KMS-11 (cell line): ENCODE measurements at regions not wholly inside any gene's neighbourhood (a gene's known extent, or its start where the extent isn't known, plus 50 kb on each side); places are given as distances from the start of the nearest gene placed in this dataset.
"Not testable (repeated sequence)": the region's sequence is repeated elsewhere in the genome, so short reads cannot be mapped to it uniquely, and the experiment has no call there.

Experiments used
- H2AFZ ChIP-seq: fragments of 200-600 bp; sonication (generic); 2 replicates; pipeline ENCODE4 v1.6.1; 2016; ENCODE audit warnings: antibody characterized with exemption, mixed run types, low read depth
- H3K27ac ChIP-seq: fragments of 200-600 bp; sonication (generic); 2 replicates; pipeline ENCODE4 v1.6.1; 2016; ENCODE audit warnings: mild to moderate bottlenecking, mixed run types
- H3K27me3 ChIP-seq: fragments of 200-600 bp; sonication (generic); 2 replicates; pipeline ENCODE4 v1.6.1; 2017; ENCODE audit warnings: mild to moderate bottlenecking, low read depth, mixed run types, moderate library complexity; ENCODE audit not compliant: insufficient read depth
- H3K36me3 ChIP-seq: fragments of 200-600 bp; sonication (generic); 2 replicates; pipeline ENCODE4 v1.6.1; 2017; ENCODE audit warnings: mild to moderate bottlenecking, mixed run types; ENCODE audit not compliant: insufficient read depth
- H3K4me1 ChIP-seq: fragments of 200-600 bp; sonication (generic); 2 replicates; pipeline ENCODE4 v1.6.1; 2016; ENCODE audit warnings: mild to moderate bottlenecking, low read depth, mixed run types; ENCODE audit not compliant: poor library complexity, severe bottlenecking
- H3K4me2 ChIP-seq: fragments of 200-600 bp; sonication (generic); 2 replicates; pipeline ENCODE4 v1.7.0; 2016; ENCODE audit warnings: mild to moderate bottlenecking, mixed run types
- H3K4me3 ChIP-seq: fragments of 200-600 bp; sonication (generic); IDR thresholded peaks from 2 replicates; pipeline ENCODE4 v1.6.1; 2017; ENCODE audit warnings: low read depth, low read length, mixed read lengths; ENCODE audit not compliant: insufficient read depth
- H3K79me2 ChIP-seq: fragments of 200-600 bp; sonication (generic); 2 replicates; pipeline ENCODE4 v1.6.1; 2016; ENCODE audit warnings: low read depth, mixed run types; ENCODE audit not compliant: insufficient read depth
- H3K9ac ChIP-seq: fragments of 200-600 bp; sonication (generic); 2 replicates; pipeline ENCODE4 v1.6.1; 2016; ENCODE audit warnings: mild to moderate bottlenecking, mixed run types
- H4K20me1 ChIP-seq: fragments of 200-600 bp; sonication (generic); 2 replicates; pipeline ENCODE4 v1.6.1; 2016; ENCODE audit warnings: mild to moderate bottlenecking, mixed run types; ENCODE audit not compliant: insufficient read depth
- TF ChIP-seq, protein P1 (sequence below): fragments of 200-600 bp; sonication (generic); conservative IDR thresholded peaks from 2 replicates; pipeline ENCODE4 v1.6.1; 2017; ENCODE audit warnings: low read depth, mild to moderate bottlenecking, antibody characterized with exemption, low read length, moderate library complexity, mixed read lengths

- no peaks in the 10 kb centered on the region for H3K36me3 ChIP-seq
Observed at GRCh38 chr16:60137891-60138290, 1403.8 kb upstream of the GOT2 start.

DNA sequence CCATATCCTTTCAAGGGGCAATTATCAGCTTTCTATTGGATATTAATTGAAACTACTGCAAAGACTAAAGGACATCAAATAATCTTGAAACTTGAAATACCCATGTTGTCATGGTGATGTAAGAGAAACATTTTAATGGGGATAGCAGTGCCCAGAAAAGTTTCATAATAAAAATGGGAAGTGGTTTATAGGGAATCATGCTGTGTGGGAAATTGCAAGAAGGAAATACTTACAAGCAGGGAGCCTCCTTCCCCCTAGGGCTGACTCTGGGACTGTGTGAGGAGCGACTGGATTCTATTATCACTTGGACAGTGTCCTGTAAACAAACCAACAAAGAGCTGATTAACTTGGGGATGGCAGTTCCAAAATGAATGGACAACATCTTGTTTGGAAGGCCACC is 1393.1 kb upstream of the GOT2 start:
- H4K20me1 ChIP-seq: no peaks in the 10 kb centered on the region
- H3K4me2 ChIP-seq: no peak overlapping the region
- no peak overlapping the region for H3K27ac ChIP-seq
- no peak overlapping the region for H3K9ac ChIP-seq
- no peaks in the 10 kb centered on the region for H3K79me2 ChIP-seq
- H2AFZ ChIP-seq: no peak overlapping the region
- H3K4me3 ChIP-seq: no peak overlapping the region
- TF ChIP-seq, protein P1, sequence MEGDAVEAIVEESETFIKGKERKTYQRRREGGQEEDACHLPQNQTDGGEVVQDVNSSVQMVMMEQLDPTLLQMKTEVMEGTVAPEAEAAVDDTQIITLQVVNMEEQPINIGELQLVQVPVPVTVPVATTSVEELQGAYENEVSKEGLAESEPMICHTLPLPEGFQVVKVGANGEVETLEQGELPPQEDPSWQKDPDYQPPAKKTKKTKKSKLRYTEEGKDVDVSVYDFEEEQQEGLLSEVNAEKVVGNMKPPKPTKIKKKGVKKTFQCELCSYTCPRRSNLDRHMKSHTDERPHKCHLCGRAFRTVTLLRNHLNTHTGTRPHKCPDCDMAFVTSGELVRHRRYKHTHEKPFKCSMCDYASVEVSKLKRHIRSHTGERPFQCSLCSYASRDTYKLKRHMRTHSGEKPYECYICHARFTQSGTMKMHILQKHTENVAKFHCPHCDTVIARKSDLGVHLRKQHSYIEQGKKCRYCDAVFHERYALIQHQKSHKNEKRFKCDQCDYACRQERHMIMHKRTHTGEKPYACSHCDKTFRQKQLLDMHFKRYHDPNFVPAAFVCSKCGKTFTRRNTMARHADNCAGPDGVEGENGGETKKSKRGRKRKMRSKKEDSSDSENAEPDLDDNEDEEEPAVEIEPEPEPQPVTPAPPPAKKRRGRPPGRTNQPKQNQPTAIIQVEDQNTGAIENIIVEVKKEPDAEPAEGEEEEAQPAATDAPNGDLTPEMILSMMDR: no peak
- H3K27me3 ChIP-seq: no peaks in the 10 kb centered on the region
- H3K36me3 ChIP-seq: no peaks in the 10 kb centered on the region
- peaks cover 31% of the 10 kb centered on the region for H3K4me1 ChIP-seq

More at GRCh38 chr16:60137891-60138290, 1403.8 kb upstream of the GOT2 start:
- peaks cover 13% of the 10 kb centered on the region for H3K4me1 ChIP-seq
- no peak overlapping the region for H3K9ac ChIP-seq
- H3K79me2 ChIP-seq: no peaks in the 10 kb centered on the region
- no peaks in the 10 kb centered on the region for H4K20me1 ChIP-seq
- no peak overlapping the region for H3K27ac ChIP-seq
- no peak overlapping the region for H2AFZ ChIP-seq
- TF ChIP-seq, protein P1: no peak
- no peak overlapping the region for H3K4me3 ChIP-seq
- no peaks in the 10 kb centered on the region for H3K27me3 ChIP-seq
- H3K4me2 ChIP-seq: no peak overlapping the region

- not testable (repeated sequence) for H2AFZ ChIP-seq
Observed at GRCh38 chr16:60126115-60126514, 1392.0 kb upstream of the GOT2 start.

DNA sequence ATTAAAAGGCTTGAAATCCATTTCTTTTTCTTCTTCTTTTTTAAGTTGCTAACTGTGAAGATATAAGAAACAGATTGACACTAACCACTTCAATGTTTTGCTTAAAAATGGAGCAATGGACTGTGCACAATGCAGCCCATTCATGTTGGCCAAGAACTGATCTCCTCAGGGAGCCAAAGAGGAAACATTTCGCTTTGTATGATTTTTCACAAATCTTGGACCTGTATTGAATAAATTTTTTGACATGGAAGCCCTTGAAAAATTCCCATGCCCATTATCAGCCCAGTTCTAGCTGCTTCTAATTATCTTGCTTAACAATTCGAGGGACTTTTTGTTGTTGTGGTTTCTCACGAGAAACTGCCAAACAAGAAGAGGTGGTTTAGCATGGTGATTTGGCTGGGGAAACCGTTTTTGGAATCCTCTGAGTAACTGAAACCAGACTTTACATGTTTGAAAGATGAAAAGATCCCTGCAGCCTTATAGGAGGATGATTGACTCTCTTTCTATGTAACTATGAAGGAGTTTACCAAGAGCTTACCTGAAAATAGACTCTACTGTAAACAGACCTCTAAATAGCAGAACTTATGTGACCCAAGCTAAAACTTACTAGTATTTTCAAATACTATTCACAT is 1389.4 kb upstream of the GOT2 start:
- Histone ChIP-seq H4K20me1 (no peaks in the 10 kb centered on the region), H3K4me2 (peak overlapping the region; percentile 66), H2AFZ (peak overlapping the region; percentile 1; the same call in 1 of the 2 replicates), H3K9ac (no peak overlapping the region; the same call in 1 of the 2 replicates), H3K4me3 (no peak overlapping the region), H3K79me2 (no peaks in the 10 kb centered on the region), H3K27ac (peak overlapping the region; percentile 62), H3K27me3 (no peaks in the 10 kb centered on the region), H3K36me3 (no peaks in the 10 kb centered on the region), H3K4me1 (peaks cover 39% of the 10 kb centered on the region)
- TF ChIP-seq, protein P1: no peak

More at GRCh38 chr16:60126115-60126514, 1392.0 kb upstream of the GOT2 start:
- H4K20me1 ChIP-seq, H3K27me3 ChIP-seq, H3K4me2 ChIP-seq, H3K9ac ChIP-seq, H3K27ac ChIP-seq, H3K36me3 ChIP-seq, H3K79me2 ChIP-seq, H3K4me3 ChIP-seq: not testable (repeated sequence)
- H3K4me1 ChIP-seq: peaks cover 39% of the 10 kb centered on the region

- H3K27me3 ChIP-seq: no peaks in the 10 kb centered on the region
- no peak overlapping the region for H3K27ac ChIP-seq
- no peak overlapping the region for H2AFZ ChIP-seq
- no peak overlapping the region for H3K4me3 ChIP-seq
- peaks cover 39% of the 10 kb centered on the region for H3K4me1 ChIP-seq
- H3K36me3 ChIP-seq: no peaks in the 10 kb centered on the region
- H3K4me2 ChIP-seq: no peak overlapping the region
- H4K20me1 ChIP-seq: no peaks in the 10 kb centered on the region
- no peaks in the 10 kb centered on the region for H3K79me2 ChIP-seq
- TF ChIP-seq, protein P1: no peak
- H3K9ac ChIP-seq: no peak overlapping the region
Observed at GRCh38 chr16:60120586-60120985, 1386.5 kb upstream of the GOT2 start.
